ENCODE measurements at regions not wholly inside any gene's neighbourhood (a gene's known extent, or its start where the extent isn't known, plus 50 kb on each side); places are given as distances from the start of the nearest gene placed in this dataset.

DNA sequence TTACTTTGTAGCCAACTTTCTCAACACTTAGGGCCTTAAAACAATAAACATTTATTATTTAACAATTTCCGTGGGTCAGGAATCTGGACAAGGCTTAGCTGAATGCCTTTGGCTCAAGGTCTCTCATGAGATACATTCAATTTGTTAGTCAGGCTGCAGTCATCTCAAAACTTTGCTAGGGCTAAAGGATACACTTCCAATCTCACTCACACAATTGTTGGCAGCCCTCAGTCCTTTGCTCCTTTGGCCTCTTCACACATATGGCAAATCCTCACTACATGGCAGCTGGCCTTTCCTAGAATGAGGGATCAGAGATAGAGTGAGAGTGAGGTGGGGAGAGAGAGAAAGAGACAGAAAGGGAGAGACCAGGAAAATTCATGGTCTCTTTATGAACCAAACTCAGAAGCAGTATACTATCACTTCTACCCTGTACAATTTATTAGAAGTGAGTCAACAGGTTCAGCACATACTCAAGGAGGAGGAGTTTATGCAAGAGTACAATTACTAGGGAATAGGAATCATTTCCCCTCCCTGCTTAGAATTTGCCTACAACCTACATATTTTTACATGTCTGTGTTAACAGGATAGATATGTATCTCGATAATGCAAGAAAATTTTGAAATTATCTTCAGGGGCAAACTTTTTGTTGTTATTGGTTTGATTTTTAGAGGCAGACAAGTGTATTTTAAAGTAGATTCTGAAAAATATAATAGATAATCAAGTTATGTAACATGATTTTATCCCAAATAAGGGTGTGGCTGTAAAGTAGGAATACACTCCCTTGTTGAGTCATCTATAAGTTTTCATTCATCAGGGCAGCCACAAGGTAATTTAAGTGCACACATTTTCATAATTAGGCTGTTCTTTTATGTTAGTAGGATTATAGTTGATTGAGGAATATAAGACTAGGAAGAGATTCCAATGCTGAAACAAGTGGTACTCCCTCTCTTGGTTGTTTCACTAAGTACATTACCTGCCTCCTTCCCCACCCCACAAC is 85.9 kb upstream of the HMGCLL1 start:
- Histone ChIP-seq H3K36me3 (replicated peaks; ENCODE audit: control insufficient read depth, insufficient read depth, low read length) (no peaks in the 10 kb centered on the region), H3K27me3 (ENCODE audit: control insufficient read depth, insufficient read depth, low read length) (no peaks in the 10 kb centered on the region), H3K4me3 (ENCODE audit: insufficient read depth, low read depth, low read length) (no peak overlapping the region)
- DNase-seq: no peak

GRCh38 chr6:55663914-55664313 is 84.9 kb upstream of the HMGCLL1 start:
- H3K27me3 ChIP-seq (ENCODE audit: control insufficient read depth, insufficient read depth, low read length): no peaks in the 10 kb centered on the region
- no peaks in the 10 kb centered on the region for H3K36me3 ChIP-seq (replicated peaks; ENCODE audit: control insufficient read depth, insufficient read depth, low read length)
- no peak overlapping the region for H3K4me3 ChIP-seq (ENCODE audit: insufficient read depth, low read depth, low read length)
- DNase-seq: no peak

GRCh38 chr6:55659304-55659703 is 80.3 kb upstream of the HMGCLL1 start:
- no peak for DNase-seq
- H3K4me3 ChIP-seq (ENCODE audit: insufficient read depth, low read depth, low read length): no peak overlapping the region
- no peaks in the 10 kb centered on the region for H3K36me3 ChIP-seq (replicated peaks; ENCODE audit: control insufficient read depth, insufficient read depth, low read length)
- H3K27me3 ChIP-seq (ENCODE audit: control insufficient read depth, insufficient read depth, low read length): no peaks in the 10 kb centered on the region

DNA sequence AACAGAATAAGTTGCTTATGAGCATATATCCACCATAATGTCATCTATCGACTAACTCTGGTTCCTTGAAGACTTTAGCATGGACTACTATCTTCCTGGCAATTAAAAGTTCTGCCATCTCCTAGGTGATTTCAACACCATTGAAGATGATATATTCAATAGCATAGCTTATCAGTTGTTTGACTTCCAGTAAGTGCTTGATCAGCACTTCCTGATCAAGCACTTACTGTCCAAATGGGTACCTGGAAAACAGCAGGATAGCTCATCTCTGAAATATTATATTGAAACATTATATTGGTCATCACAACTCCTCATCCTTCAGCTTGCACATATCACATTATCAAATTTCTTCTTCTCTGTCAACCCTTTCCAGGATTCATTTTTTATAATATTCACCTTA is 75.5 kb upstream of the HMGCLL1 start:
- Histone ChIP-seq H3K36me3 (replicated peaks; ENCODE audit: control insufficient read depth, insufficient read depth, low read length) (no peaks in the 10 kb centered on the region), H3K27me3 (ENCODE audit: control insufficient read depth, insufficient read depth, low read length) (no peaks in the 10 kb centered on the region), H3K4me3 (ENCODE audit: insufficient read depth, low read depth, low read length) (no peak overlapping the region)
- no peak for DNase-seq

DNA sequence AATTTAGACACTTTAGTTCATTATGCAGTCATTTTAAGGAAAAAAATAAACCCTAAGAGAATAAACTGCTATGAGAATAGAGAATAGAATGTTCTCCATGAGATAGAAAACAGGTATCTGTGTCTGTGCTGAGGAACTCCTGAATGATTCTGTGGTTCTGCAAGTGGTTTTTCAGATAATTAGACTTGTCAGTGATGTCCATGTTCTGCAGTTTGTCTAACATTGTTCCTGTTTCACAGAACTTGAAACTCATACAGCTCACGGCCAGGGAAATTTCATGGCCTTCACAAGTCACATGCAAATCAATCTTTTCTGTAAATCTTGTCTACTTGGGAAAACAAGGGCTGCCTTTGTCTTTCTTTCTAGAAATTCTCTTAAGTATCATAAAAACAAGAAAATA is 73.4 kb upstream of the HMGCLL1 start:
- Histone ChIP-seq H3K27me3 (ENCODE audit: control insufficient read depth, insufficient read depth, low read length) (no peaks in the 10 kb centered on the region), H3K4me3 (ENCODE audit: insufficient read depth, low read depth, low read length) (no peak overlapping the region), H3K36me3 (replicated peaks; ENCODE audit: control insufficient read depth, insufficient read depth, low read length) (no peaks in the 10 kb centered on the region)
- DNase-seq: no peak

- DNase-seq: no peak
- no peak overlapping the region for H3K4me3 ChIP-seq (ENCODE audit: insufficient read depth, low read depth, low read length)
- H3K27me3 ChIP-seq (ENCODE audit: control insufficient read depth, insufficient read depth, low read length): no peaks in the 10 kb centered on the region
- no peaks in the 10 kb centered on the region for H3K36me3 ChIP-seq (replicated peaks; ENCODE audit: control insufficient read depth, insufficient read depth, low read length)
Measured at GRCh38 chr6:55651015-55651414, 72.0 kb upstream of the HMGCLL1 start.

GRCh38 chr6:55643861-55644260 is 64.9 kb upstream of the HMGCLL1 start:
- H3K4me3 ChIP-seq (ENCODE audit: insufficient read depth, low read depth, low read length): no peak overlapping the region
- DNase-seq: no peak
- H3K36me3 ChIP-seq (replicated peaks; ENCODE audit: control insufficient read depth, insufficient read depth, low read length): no peaks in the 10 kb centered on the region
- H3K27me3 ChIP-seq (ENCODE audit: control insufficient read depth, insufficient read depth, low read length): no peaks in the 10 kb centered on the region

DNA sequence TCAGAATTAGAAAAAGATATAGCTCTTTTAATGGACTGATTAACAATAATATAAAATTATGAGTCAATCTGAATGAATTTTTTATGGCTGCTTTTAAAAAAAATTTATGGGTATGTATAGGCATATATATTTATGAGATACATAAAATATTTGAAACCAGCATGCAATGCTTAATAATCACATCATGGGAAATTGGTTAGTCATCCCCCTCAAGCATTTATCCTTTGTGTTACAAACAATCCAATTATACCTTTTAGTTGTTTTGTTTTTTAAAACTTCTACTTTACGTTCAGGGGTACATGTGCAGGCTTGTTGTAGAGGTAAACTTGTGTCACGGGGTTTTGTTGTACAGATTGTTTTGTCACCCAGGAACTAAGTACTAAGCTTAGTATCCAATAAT is 63.4 kb upstream of the HMGCLL1 start:
- Histone ChIP-seq H3K36me3 (replicated peaks; ENCODE audit: control insufficient read depth, insufficient read depth, low read length) (no peaks in the 10 kb centered on the region), H3K4me3 (ENCODE audit: insufficient read depth, low read depth, low read length) (no peak overlapping the region), H3K27me3 (ENCODE audit: control insufficient read depth, insufficient read depth, low read length) (no peaks in the 10 kb centered on the region)
- no peak for DNase-seq

DNA sequence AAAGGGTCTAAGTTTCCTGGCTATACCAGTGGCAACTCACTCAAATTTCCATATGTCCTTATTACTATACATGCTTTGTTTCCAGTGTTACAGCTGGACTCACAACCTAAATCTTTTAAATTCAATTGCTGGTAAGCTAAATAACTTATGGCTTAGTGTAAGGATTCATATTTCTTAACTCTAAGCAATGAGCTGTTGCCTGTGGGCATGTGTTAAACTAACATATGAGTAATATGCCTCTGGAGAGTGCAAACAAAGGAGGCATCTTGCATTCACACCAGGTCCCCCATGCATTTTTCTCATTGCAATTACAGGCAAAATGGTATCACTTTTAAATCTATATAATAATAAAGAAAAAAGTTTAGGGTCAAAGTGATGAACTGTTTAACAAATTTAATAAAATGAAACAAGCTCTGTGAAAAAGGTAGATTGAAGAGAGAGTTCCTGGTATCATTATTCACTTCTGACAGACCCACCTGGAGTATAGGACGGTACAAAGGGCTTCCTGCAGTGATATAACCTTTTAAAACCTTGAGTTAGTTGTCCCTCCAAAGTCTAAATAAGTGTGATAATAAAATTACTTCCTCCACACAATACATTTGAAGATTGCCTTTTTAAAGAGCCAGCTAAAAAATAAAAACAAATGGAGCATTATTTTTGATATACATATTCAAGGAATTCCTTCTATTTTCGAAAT is 57.6 kb upstream of the HMGCLL1 start:
- no peaks in the 10 kb centered on the region for H3K36me3 ChIP-seq (replicated peaks; ENCODE audit: control insufficient read depth, insufficient read depth, low read length)
- no peak overlapping the region for H3K4me3 ChIP-seq (ENCODE audit: insufficient read depth, low read depth, low read length)
- no peaks in the 10 kb centered on the region for H3K27me3 ChIP-seq (ENCODE audit: control insufficient read depth, insufficient read depth, low read length)
- no peak for DNase-seq

DNA sequence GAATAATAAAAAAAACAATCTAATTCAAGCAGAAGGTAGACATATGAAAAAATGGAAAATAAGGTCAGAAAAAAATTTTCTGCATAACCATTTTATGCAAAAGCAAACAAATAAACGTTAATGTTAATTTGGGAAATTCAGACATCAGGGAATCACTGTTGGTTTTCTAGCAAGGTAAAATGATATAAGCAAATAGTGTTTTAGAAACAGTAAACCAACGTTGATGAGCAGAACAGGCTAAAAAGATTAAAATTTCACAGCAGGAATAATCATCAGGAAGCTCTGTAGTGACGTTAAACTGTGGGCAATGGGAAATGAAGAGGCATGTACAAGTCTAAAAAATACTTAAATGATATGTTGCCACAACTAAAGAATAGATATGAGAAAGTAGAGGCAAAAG is 54.5 kb upstream of the HMGCLL1 start:
- DNase-seq: no peak
- no peaks in the 10 kb centered on the region for H3K36me3 ChIP-seq (replicated peaks; ENCODE audit: control insufficient read depth, insufficient read depth, low read length)
- no peaks in the 10 kb centered on the region for H3K27me3 ChIP-seq (ENCODE audit: control insufficient read depth, insufficient read depth, low read length)
- no peak overlapping the region for H3K4me3 ChIP-seq (ENCODE audit: insufficient read depth, low read depth, low read length)

- H3K27me3 ChIP-seq (ENCODE audit: control insufficient read depth, insufficient read depth, low read length): no peaks in the 10 kb centered on the region
- DNase-seq: no peak
- H3K36me3 ChIP-seq (replicated peaks; ENCODE audit: control insufficient read depth, insufficient read depth, low read length): no peaks in the 10 kb centered on the region
- no peak overlapping the region for H3K4me3 ChIP-seq (ENCODE audit: insufficient read depth, low read depth, low read length)
Measured at GRCh38 chr6:55632953-55633352, 54.0 kb upstream of the HMGCLL1 start.
